ENCODE measurements at regions not wholly inside any gene's neighbourhood (a gene's known extent, or its start where the extent isn't known, plus 50 kb on each side); places are given as distances from the start of the nearest gene placed in this dataset.
"Not testable (repeated sequence)": the region's sequence is repeated elsewhere in the genome, so short reads cannot be mapped to it uniquely, and the experiment has no call there.

- no peak for DNase-seq
These were observed 101.8 kb downstream of the NUFIP1 start for GRCh38 chr13:44887515-44887914.

GRCh38 chr13:44884076-44884729, 105.1 kb downstream of the NUFIP1 start:
- no peak for DNase-seq

GRCh38 chr13:44879452-44880058, 109.7 kb downstream of the NUFIP1 start:
- no peak for DNase-seq

GRCh38 chr13:44876782-44877324, 112.4 kb downstream of the NUFIP1 start:
- no peak for DNase-seq

GRCh38 chr13:44874886-44875630, 114.2 kb downstream of the NUFIP1 start:
- DNase-seq = no peak

- DNase-seq = no peak
These were observed 115.1 kb downstream of the NUFIP1 start for GRCh38 chr13:44874176-44874575.

- no peak for DNase-seq
These were observed 115.8 kb downstream of the NUFIP1 start for GRCh38 chr13:44873461-44873860.

- no peak for DNase-seq
These were observed 116.5 kb downstream of the NUFIP1 start for GRCh38 chr13:44872751-44873150.

GRCh38 chr13:44870456-44870929, 118.8 kb downstream of the NUFIP1 start:
- DNase-seq = no peak

- no peak for DNase-seq
These were observed 120.1 kb downstream of the NUFIP1 start for GRCh38 chr13:44869167-44869566.

- DNase-seq = no peak
These were observed 120.9 kb downstream of the NUFIP1 start for GRCh38 chr13:44868397-44868796.

- DNase-seq = no peak
These were observed 121.4 kb downstream of the NUFIP1 start for GRCh38 chr13:44867825-44868224.

GRCh38 chr13:44866411-44866911, 122.8 kb downstream of the NUFIP1 start:
- no peak for DNase-seq

GRCh38 chr13:44865722-44866410, 123.4 kb downstream of the NUFIP1 start:
- no peak for DNase-seq

GRCh38 chr13:44863641-44864040, 125.6 kb downstream of the NUFIP1 start:
- not testable (repeated sequence) for DNase-seq

- DNase-seq = no peak
These were observed 128.8 kb downstream of the NUFIP1 start for GRCh38 chr13:44860454-44860853.

GRCh38 chr13:44857736-44858135, 131.5 kb downstream of the NUFIP1 start:
- no peak for DNase-seq

GRCh38 chr13:44857061-44857460, 132.2 kb downstream of the NUFIP1 start:
- no peak for DNase-seq

GRCh38 chr13:44855860-44856259, 133.4 kb downstream of the NUFIP1 start:
- no peak for DNase-seq

- DNase-seq = no peak
These were observed 134.8 kb downstream of the NUFIP1 start for GRCh38 chr13:44854313-44855060.

- no peak for DNase-seq
These were observed 135.6 kb downstream of the NUFIP1 start for GRCh38 chr13:44853641-44854040.

Measured in NCI-H446 treated with DMSO at 0.1 percent for 48 hours (cell line).